CD4-positive, alpha-beta T cell treated with Interleukin-17A for 1 hour (primary cell): ENCODE measurements at regions not wholly inside any gene's neighbourhood (a gene's known extent, or its start where the extent isn't known, plus 50 kb on each side); places are given as distances from the start of the nearest gene placed in this dataset.

Source experiments
- DNase-seq: peaks from one replicate; pipeline ENCODE4 v3.0.0-alpha.2; 2020

GRCh38 chr16:82567175-82567574 is 59.6 kb upstream of the CDH13 start:
- no peak for DNase-seq

GRCh38 chr16:82563401-82563800 is 63.4 kb upstream of the CDH13 start:
- no peak for DNase-seq

GRCh38 chr16:82562183-82562683 is 64.5 kb upstream of the CDH13 start:
- DNase-seq: peak; percentile 1

GRCh38 chr16:82560805-82561325 is 65.9 kb upstream of the CDH13 start:
- no peak for DNase-seq

GRCh38 chr16:82544378-82545160 is 82.2 kb upstream of the CDH13 start:
- DNase-seq: no peak

- no peak for DNase-seq
Observed at GRCh38 chr16:82542714-82543113, 84.1 kb upstream of the CDH13 start.

- no peak for DNase-seq
Observed at GRCh38 chr16:82541103-82541502, 85.7 kb upstream of the CDH13 start.

GRCh38 chr16:82535764-82536163 is 91.0 kb upstream of the CDH13 start:
- DNase-seq: no peak

GRCh38 chr16:82535262-82535661 is 91.5 kb upstream of the CDH13 start:
- no peak for DNase-seq

GRCh38 chr16:82533189-82533588 is 93.6 kb upstream of the CDH13 start:
- no peak for DNase-seq

GRCh38 chr16:82530883-82531282 is 95.9 kb upstream of the CDH13 start:
- DNase-seq: no peak

GRCh38 chr16:82527101-82527500 is 99.7 kb upstream of the CDH13 start:
- no peak for DNase-seq

- DNase-seq: no peak
Observed at GRCh38 chr16:82524976-82525375, 101.8 kb upstream of the CDH13 start.

GRCh38 chr16:82523815-82524214 is 103.0 kb upstream of the CDH13 start:
- DNase-seq: no peak

GRCh38 chr16:82522026-82522425 is 104.7 kb upstream of the CDH13 start:
- DNase-seq: no peak

- DNase-seq: no peak
Observed at GRCh38 chr16:82518811-82519210, 108.0 kb upstream of the CDH13 start.

GRCh38 chr16:82514262-82514661 is 112.5 kb upstream of the CDH13 start:
- no peak for DNase-seq

GRCh38 chr16:82510789-82511305 is 115.9 kb upstream of the CDH13 start:
- no peak for DNase-seq

GRCh38 chr16:82509691-82510430 is 116.9 kb upstream of the CDH13 start:
- no peak for DNase-seq

GRCh38 chr16:82506692-82507670 is 119.8 kb upstream of the CDH13 start:
- DNase-seq: no peak

- no peak for DNase-seq
Observed at GRCh38 chr16:82504836-82505235, 121.9 kb upstream of the CDH13 start.

GRCh38 chr16:82499302-82499701 is 127.5 kb upstream of the CDH13 start:
- DNase-seq: no peak
